ENCODE measurements at regions not wholly inside any gene's neighbourhood (a gene's known extent, or its start where the extent isn't known, plus 50 kb on each side); places are given as distances from the start of the nearest gene placed in this dataset.

- peaks cover 4 to 26% (median 11%) of the 10 kb centered on the region in 7 donors for H3K9me3 Mint-ChIP-seq
These were observed 387.0 kb upstream of the DMAC1 start for GRCh38 chr9:8186560-8186959.

DNA sequence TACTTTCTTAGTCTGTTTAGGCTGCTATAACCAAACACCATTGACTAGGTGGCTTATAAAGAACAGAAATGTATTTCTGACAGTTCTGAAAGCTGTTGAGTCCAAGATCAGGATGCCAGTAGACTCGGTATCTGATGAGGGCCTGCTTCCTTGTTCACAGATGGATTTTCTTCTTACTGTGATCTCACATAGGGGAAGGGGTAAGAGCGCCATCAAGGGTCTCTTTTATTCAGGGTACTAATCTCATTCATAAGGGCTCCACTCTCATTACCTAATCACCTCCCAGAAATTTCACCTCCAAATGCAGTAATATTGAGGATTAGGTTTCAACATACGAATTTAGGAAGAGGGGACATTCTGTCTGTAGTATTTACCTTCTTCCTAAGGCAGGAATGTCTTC lies 384.0 kb upstream of the DMAC1 start:
- Histone ChIP-seq H3K9me3 (replicated peaks in 1 of 2; ENCODE audit: control insufficient read depth in 1 of 2, insufficient read depth in 1 of 2, low read length in 2 of 2) (no peaks in the 10 kb centered on the region), H4K20me1 (ENCODE audit: insufficient read depth, low read length) (no peaks in the 10 kb centered on the region), H3K27me3 (ENCODE audit: control insufficient read depth in 2 of 2, insufficient read depth in 2 of 2, low read length in 2 of 2) (no peaks in the 10 kb centered on the region), H2AFZ (ENCODE audit: insufficient read depth, low read depth, low read length, poor library complexity, severe bottlenecking) (no peak overlapping the region), H3K9ac (ENCODE audit: insufficient read depth, low read length, poor library complexity, severe bottlenecking) (no peak overlapping the region), H3K4me1 (ENCODE audit: control insufficient read depth in 1 of 2, insufficient read depth in 2 of 2, low read length in 2 of 2) (no peaks in the 10 kb centered on the region), H3K4me2 (replicated peaks; ENCODE audit: extremely low read depth, low read length, poor library complexity, severe bottlenecking) (no peak overlapping the region), H3K4me3 (replicated peaks in 1 of 3; ENCODE audit: low read depth in 2 of 3, low read length in 3 of 3) (no peak overlapping the region), H3K27ac (ENCODE audit: low read depth in 1 of 2, low read length in 2 of 2) (no peak overlapping the region), H3K79me2 (ENCODE audit: insufficient read depth, low read length) (no peaks in the 10 kb centered on the region), H3K36me3 (replicated peaks in 1 of 2; ENCODE audit: control insufficient read depth in 1 of 2, insufficient read depth in 2 of 2, low read length in 2 of 2) (no peaks in the 10 kb centered on the region)
- peaks cover 0 to 6% (median 2%) of the 10 kb centered on the region in 7 donors for H3K9me3 Mint-ChIP-seq
- TF ChIP-seq CTCF (IDR thresholded peaks at IDR 0.05), result no peak
- H3K27ac Mint-ChIP-seq, result no peak overlapping the region
- no peak overlapping the region for H3K4me3 Mint-ChIP-seq
- peaks cover 0 to 2% (median 0%) of the 10 kb centered on the region in 3 donors for H3K27me3 Mint-ChIP-seq (ENCODE audit: low read depth in 3 of 3)
- DNase-seq, result no peak
- WGBS (ENCODE audit: insufficient coverage), result no CpG with 5 or more reads among the region's 3 CpGs
- H3K36me3 Mint-ChIP-seq, result no peaks in the 10 kb centered on the region
- H3K4me1 Mint-ChIP-seq, result no peaks in the 10 kb centered on the region
- intact Hi-C loops (cut with micrococcal nuclease), result no loop called here

More at GRCh38 chr9:8186560-8186959, 387.0 kb upstream of the DMAC1 start:
- no peak for DNase-seq
- H3K4me1 Mint-ChIP-seq, result no peaks in the 10 kb centered on the region
- WGBS (ENCODE audit: insufficient coverage), result 87% methylated on average over 3 of the region's 4 CpGs
- no peak for TF ChIP-seq CTCF (IDR thresholded peaks at IDR 0.05)
- intact Hi-C loops (cut with micrococcal nuclease), result no loop called here
- H3K4me3 ChIP-seq (replicated peaks in 1 of 3; ENCODE audit: low read depth in 2 of 3, low read length in 3 of 3), result no peak overlapping the region
- no peaks in the 10 kb centered on the region for H3K27me3 ChIP-seq (ENCODE audit: control insufficient read depth in 2 of 2, insufficient read depth in 2 of 2, low read length in 2 of 2)
- no peak overlapping the region for H3K27ac ChIP-seq (ENCODE audit: low read depth in 1 of 2, low read length in 2 of 2)
- no peaks in the 10 kb centered on the region for H3K36me3 Mint-ChIP-seq
- H4K20me1 ChIP-seq (ENCODE audit: insufficient read depth, low read length), result no peaks in the 10 kb centered on the region
- no peak overlapping the region for H2AFZ ChIP-seq (ENCODE audit: insufficient read depth, low read depth, low read length, poor library complexity, severe bottlenecking)
- H3K4me2 ChIP-seq (replicated peaks; ENCODE audit: extremely low read depth, low read length, poor library complexity, severe bottlenecking), result no peak overlapping the region
- H3K4me3 Mint-ChIP-seq, result no peak overlapping the region
- no peak overlapping the region for H3K27ac Mint-ChIP-seq
- peaks cover 0 to 3% (median 0%) of the 10 kb centered on the region in 3 donors for H3K27me3 Mint-ChIP-seq (ENCODE audit: low read depth in 3 of 3)
- H3K9ac ChIP-seq (ENCODE audit: insufficient read depth, low read length, poor library complexity, severe bottlenecking), result no peak overlapping the region
- H3K36me3 ChIP-seq (replicated peaks in 1 of 2; ENCODE audit: control insufficient read depth in 1 of 2, insufficient read depth in 2 of 2, low read length in 2 of 2), result no peaks in the 10 kb centered on the region
- no peaks in the 10 kb centered on the region for H3K4me1 ChIP-seq (ENCODE audit: control insufficient read depth in 1 of 2, insufficient read depth in 2 of 2, low read length in 2 of 2)
- peaks cover 15 to 17% of the 10 kb centered on the region in 2 donors for H3K9me3 ChIP-seq (replicated peaks in 1 of 2; ENCODE audit: control insufficient read depth in 1 of 2, insufficient read depth in 1 of 2, low read length in 2 of 2)
- no peaks in the 10 kb centered on the region for H3K79me2 ChIP-seq (ENCODE audit: insufficient read depth, low read length)
